ENCODE measurements at regions not wholly inside any gene's neighbourhood (a gene's known extent, or its start where the extent isn't known, plus 50 kb on each side); places are given as distances from the start of the nearest gene placed in this dataset.

DNA sequence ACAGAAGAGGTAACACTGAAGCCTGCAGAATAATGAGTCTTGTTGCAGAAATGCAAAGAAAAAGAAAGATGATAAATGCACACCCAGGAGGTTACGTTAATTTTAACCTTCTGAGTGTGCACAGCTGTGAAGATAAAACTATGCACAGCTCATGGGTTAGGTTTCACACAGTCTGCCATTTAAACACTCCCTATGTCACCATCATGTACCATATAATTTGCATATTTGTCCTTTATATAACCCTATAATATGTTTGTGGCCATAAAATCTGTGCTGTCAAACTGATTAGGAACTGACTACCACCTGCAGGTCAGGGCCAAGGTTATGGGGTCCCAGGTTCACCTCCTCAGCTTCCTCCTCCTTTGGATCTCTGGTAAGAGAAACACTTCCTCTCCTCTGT is 205.5 kb downstream of the RPIA start:
- no peak for TF ChIP-seq POLR2A (IDR thresholded peaks at IDR 0.05)
- TF ChIP-seq, protein P1, sequence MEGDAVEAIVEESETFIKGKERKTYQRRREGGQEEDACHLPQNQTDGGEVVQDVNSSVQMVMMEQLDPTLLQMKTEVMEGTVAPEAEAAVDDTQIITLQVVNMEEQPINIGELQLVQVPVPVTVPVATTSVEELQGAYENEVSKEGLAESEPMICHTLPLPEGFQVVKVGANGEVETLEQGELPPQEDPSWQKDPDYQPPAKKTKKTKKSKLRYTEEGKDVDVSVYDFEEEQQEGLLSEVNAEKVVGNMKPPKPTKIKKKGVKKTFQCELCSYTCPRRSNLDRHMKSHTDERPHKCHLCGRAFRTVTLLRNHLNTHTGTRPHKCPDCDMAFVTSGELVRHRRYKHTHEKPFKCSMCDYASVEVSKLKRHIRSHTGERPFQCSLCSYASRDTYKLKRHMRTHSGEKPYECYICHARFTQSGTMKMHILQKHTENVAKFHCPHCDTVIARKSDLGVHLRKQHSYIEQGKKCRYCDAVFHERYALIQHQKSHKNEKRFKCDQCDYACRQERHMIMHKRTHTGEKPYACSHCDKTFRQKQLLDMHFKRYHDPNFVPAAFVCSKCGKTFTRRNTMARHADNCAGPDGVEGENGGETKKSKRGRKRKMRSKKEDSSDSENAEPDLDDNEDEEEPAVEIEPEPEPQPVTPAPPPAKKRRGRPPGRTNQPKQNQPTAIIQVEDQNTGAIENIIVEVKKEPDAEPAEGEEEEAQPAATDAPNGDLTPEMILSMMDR (IDR thresholded peaks at IDR 0.05) = no peak
